Neutrophil (primary cell): ENCODE measurements at regions not wholly inside any gene's neighbourhood (a gene's known extent, or its start where the extent isn't known, plus 50 kb on each side); places are given as distances from the start of the nearest gene placed in this dataset.

Experiments used
- H3K27ac ChIP-seq: fragments of 200-600 bp; sonication (generic); 2 replicates; pipeline ENCODE4 v1.5.1; 2016; ENCODE audit warnings: mild to moderate bottlenecking, moderate library complexity
- H3K27me3 ChIP-seq: fragments of 200-600 bp; sonication (generic); 2 replicates; pipeline ENCODE4 v1.6.0; 2016; ENCODE audit warnings: mild to moderate bottlenecking
- H3K36me3 ChIP-seq: fragments of 200-600 bp; sonication (generic); 2 replicates; pipeline ENCODE4 v1.5.1; 2017
- H3K4me1 ChIP-seq, 2 experiments: fragments of 200-600 bp in 1 of 2; sonication (generic) in 1 of 2; 1 replicate in 1 of 2; 2 replicates in 1 of 2; pipeline versions ENCODE4 v1.5.1 to v1.6.1; 2013 to 2016; ENCODE audit warnings: low read depth in 1 of 2, low read length in 1 of 2, mild to moderate bottlenecking in 1 of 2, moderate library complexity in 1 of 2; ENCODE audit not compliant: control insufficient read depth in 1 of 2, insufficient read depth in 1 of 2
- H3K4me3 ChIP-seq, 2 experiments: fragments of 200-600 bp in 1 of 2; sonication (generic) in 1 of 2; 1 replicate in 1 of 2; 2 replicates in 1 of 2; pipeline ENCODE4 v1.5.1; 2013 to 2016; ENCODE audit warnings: low read depth in 1 of 2, low read length in 1 of 2, mild to moderate bottlenecking in 1 of 2, moderate library complexity in 1 of 2
- H3K9me3 ChIP-seq: fragments of 200-600 bp; sonication (generic); 2 replicates; pipeline ENCODE4 v1.5.1; 2016
- CTCF ChIP-seq: fragments of 200-600 bp; sonication (generic); IDR thresholded peaks from 2 replicates; pipeline ENCODE4 v1.5.1; 2016; ENCODE audit warnings: antibody characterized with exemption

DNA sequence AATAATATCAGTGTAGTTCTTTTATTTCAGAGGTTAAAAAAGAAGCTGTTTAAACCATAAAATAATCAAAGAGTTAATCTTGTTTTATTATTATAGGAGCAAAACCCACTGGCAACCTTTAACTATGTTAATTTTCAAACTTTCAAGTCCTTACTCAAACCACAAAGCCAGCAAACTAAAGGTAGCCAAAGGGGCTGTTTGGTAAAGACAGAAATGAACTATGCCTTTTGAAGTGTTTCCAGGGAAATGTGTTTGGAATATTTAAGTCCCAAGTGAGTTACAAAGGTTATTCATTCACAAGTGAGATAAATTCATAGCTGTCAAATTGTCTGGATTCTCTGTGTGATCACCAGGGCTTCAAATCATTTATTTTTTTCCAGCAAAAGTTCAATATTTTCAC lies 264.7 kb downstream of the MZT1 start:
- no peak for TF ChIP-seq CTCF
- no peaks in the 10 kb centered on the region for H3K9me3 ChIP-seq
- no peak overlapping the region for H3K27ac ChIP-seq
- H3K4me1 ChIP-seq = no peaks in the 10 kb centered on the region
- H3K27me3 ChIP-seq = no peaks in the 10 kb centered on the region
- no peaks in the 10 kb centered on the region for H3K36me3 ChIP-seq
- no peak overlapping the region for H3K4me3 ChIP-seq

GRCh38 chr13:72462166-72462565 lies 265.3 kb downstream of the MZT1 start:
- Histone ChIP-seq H3K4me3 (no peak overlapping the region), H3K27ac (no peak overlapping the region), H3K4me1 (no peaks in the 10 kb centered on the region), H3K9me3 (no peaks in the 10 kb centered on the region), H3K36me3 (no peaks in the 10 kb centered on the region), H3K27me3 (no peaks in the 10 kb centered on the region)
- TF ChIP-seq CTCF = no peak

DNA sequence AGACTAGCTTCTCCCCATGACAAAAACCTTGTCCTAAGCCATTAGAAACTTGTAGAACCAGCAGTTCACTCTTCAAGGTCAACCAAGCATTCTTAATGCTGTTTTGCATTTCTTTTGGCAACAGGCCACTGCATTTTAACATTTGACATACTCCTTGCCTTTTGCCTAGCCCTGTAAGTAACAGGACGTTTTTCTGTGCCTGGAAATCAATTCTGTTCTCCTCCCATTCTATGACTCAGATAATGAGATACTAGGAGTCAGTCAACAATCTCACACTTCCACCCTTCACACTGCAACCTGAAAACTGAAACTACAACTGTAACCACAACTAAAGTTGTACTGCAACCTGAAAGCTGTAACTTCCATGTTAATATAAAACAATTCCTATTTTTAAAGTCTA lies 268.7 kb downstream of the MZT1 start:
- Histone ChIP-seq H3K36me3 (no peaks in the 10 kb centered on the region), H3K27me3 (no peaks in the 10 kb centered on the region), H3K9me3 (no peaks in the 10 kb centered on the region), H3K4me1 (no peaks in the 10 kb centered on the region), H3K4me3 (no peak overlapping the region), H3K27ac (no peak overlapping the region)
- no peak for TF ChIP-seq CTCF

DNA sequence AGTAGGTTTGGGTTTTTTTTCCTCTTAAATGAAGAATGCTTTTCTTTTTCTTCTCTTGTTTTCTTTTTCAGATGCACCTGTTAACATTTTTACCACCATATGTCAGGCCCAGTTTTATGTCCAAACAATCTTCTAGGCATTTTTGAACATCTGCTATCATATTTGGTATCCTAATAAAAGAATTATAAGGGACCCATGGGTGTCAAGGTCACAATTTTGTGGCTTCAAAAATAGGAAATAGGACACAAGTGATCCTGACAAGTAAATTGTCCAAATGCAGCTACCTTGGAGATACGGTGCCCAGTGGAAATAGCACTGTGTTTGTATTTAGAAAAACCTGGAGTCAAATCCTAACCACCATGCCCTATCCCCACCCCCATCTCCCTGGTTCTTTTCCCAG lies 270.3 kb downstream of the MZT1 start:
- Histone ChIP-seq H3K27me3 (no peaks in the 10 kb centered on the region), H3K4me3 (no peak overlapping the region), H3K4me1 (no peaks in the 10 kb centered on the region), H3K9me3 (no peaks in the 10 kb centered on the region), H3K27ac (no peak overlapping the region), H3K36me3 (no peaks in the 10 kb centered on the region)
- no peak for TF ChIP-seq CTCF

DNA sequence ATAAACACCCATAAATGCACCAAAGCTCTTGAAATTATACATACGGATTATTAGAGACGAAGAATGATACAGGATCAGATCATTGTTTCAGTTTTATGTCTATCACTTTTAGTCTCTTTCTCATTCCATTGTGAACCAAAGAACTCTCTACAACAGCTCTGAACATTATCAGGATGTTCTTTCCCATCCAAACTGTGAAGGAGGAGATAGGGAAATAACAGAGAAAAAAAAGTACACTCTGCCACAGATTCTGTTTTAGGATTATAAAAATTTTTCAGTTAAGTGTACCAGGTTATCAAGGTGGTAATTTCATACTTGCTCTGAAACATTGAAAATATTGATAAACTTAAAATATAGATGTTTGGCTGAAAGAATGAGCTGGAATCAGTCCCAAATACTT lies 270.9 kb downstream of the MZT1 start:
- no peak for TF ChIP-seq CTCF
- H3K4me3 ChIP-seq = no peak overlapping the region
- no peaks in the 10 kb centered on the region for H3K4me1 ChIP-seq
- no peak overlapping the region for H3K27ac ChIP-seq
- H3K27me3 ChIP-seq = no peaks in the 10 kb centered on the region
- H3K36me3 ChIP-seq = no peaks in the 10 kb centered on the region
- H3K9me3 ChIP-seq = no peaks in the 10 kb centered on the region

- Histone ChIP-seq H3K9me3 (no peaks in the 10 kb centered on the region), H3K27me3 (no peaks in the 10 kb centered on the region), H3K4me1 (no peaks in the 10 kb centered on the region), H3K4me3 (no peak overlapping the region), H3K27ac (no peak overlapping the region), H3K36me3 (no peaks in the 10 kb centered on the region)
- no peak for TF ChIP-seq CTCF
These were observed 274.3 kb downstream of the MZT1 start for GRCh38 chr13:72453161-72453560.
